ENCODE measurements at regions not wholly inside any gene's neighbourhood (a gene's known extent, or its start where the extent isn't known, plus 50 kb on each side); places are given as distances from the start of the nearest gene placed in this dataset.

- Histone ChIP-seq H3K9me3 (ENCODE audit: control extremely low read depth in 1 of 3, control insufficient read depth in 2 of 3, insufficient read depth in 1 of 3, low read length in 2 of 3) (peaks cover 0 to 48% (median 0%) of the 10 kb centered on the region in 3 donors), H3K36me3 (replicated peaks in 1 of 2; ENCODE audit: control extremely low read depth in 1 of 2, control insufficient read depth in 1 of 2, extremely low read depth in 1 of 2, insufficient read depth in 2 of 2, low read length in 1 of 2) (no peaks in the 10 kb centered on the region), H3K27ac (ENCODE audit: low read length in 2 of 2) (no peak overlapping the region), H3K4me3 (ENCODE audit: control extremely low read depth in 1 of 5, extremely low read depth in 1 of 5, insufficient read depth in 1 of 5, low read depth in 2 of 5, low read length in 4 of 5) (no peak overlapping the region), H3K79me2 (ENCODE audit: control insufficient read depth, insufficient read depth, low read length) (no peaks in the 10 kb centered on the region), H3K9ac (ENCODE audit: low read length) (no peak overlapping the region), H3K4me2 (replicated peaks; ENCODE audit: low read depth, low read length, poor library complexity, severe bottlenecking) (no peak overlapping the region), H2AFZ (ENCODE audit: insufficient read depth, low read depth, low read length, poor library complexity, severe bottlenecking) (no peak overlapping the region), H3K4me1 (ENCODE audit: control insufficient read depth in 2 of 2, insufficient read depth in 2 of 2, low read length in 2 of 2) (no peaks in the 10 kb centered on the region), H3K27me3 (replicated peaks in 1 of 4; ENCODE audit: control extremely low read depth in 1 of 4, control insufficient read depth in 3 of 4, insufficient read depth in 4 of 4, low read length in 3 of 4) (no peaks in the 10 kb centered on the region), H4K20me1 (ENCODE audit: control insufficient read depth, insufficient read depth, low read length, poor library complexity, severe bottlenecking) (no peaks in the 10 kb centered on the region)
- ATAC-seq (ENCODE audit: low read depth) (no peak), DNase-seq (no peak)
- H3K27me3 Mint-ChIP-seq, result no peaks in the 10 kb centered on the region
- CTCF ChIA-PET, result no interaction called here
- 85% methylated on average over 7 of the region's 10 CpGs for WGBS (ENCODE audit: insufficient coverage)
- H3K4me3 Mint-ChIP-seq, result no peak overlapping the region
- intact Hi-C loops (cut with micrococcal nuclease), result no loop called here
- no peak overlapping the region for H3K27ac Mint-ChIP-seq
- H3K9me3 Mint-ChIP-seq (ENCODE audit: insufficient read depth), result peaks cover 5% of the 10 kb centered on the region
- TF ChIP-seq EZH2 (IDR thresholded peaks at IDR 0.05; ENCODE audit: borderline replicate concordance, insufficient read depth, low read depth, low read length, poor library complexity, severe bottlenecking) (no peak), CTCF (IDR thresholded peaks at IDR 0.05) (no peak)
- no peaks in the 10 kb centered on the region for H3K4me1 Mint-ChIP-seq
- POLR2A ChIA-PET, result no interaction called here
Observed at GRCh38 chr5:3309538-3309937, 286.1 kb upstream of the IRX1 start.

GRCh38 chr5:3307982-3308621 lies 287.5 kb upstream of the IRX1 start:
- ChIA-PET CTCF (no interaction called here), POLR2A (no interaction called here)
- Histone ChIP-seq H3K36me3 (replicated peaks in 1 of 2; ENCODE audit: control extremely low read depth in 1 of 2, control insufficient read depth in 1 of 2, extremely low read depth in 1 of 2, insufficient read depth in 2 of 2, low read length in 1 of 2) (no peaks in the 10 kb centered on the region), H3K4me1 (ENCODE audit: control insufficient read depth in 2 of 2, insufficient read depth in 2 of 2, low read length in 2 of 2) (no peaks in the 10 kb centered on the region), H2AFZ (ENCODE audit: insufficient read depth, low read depth, low read length, poor library complexity, severe bottlenecking) (no peak overlapping the region), H3K27ac (ENCODE audit: low read length in 2 of 2) (no peak overlapping the region), H3K4me2 (replicated peaks; ENCODE audit: low read depth, low read length, poor library complexity, severe bottlenecking) (no peak overlapping the region), H3K9me3 (ENCODE audit: control extremely low read depth in 1 of 3, control insufficient read depth in 2 of 3, insufficient read depth in 1 of 3, low read length in 2 of 3) (peaks cover 0 to 48% (median 0%) of the 10 kb centered on the region in 3 donors), H3K79me2 (ENCODE audit: control insufficient read depth, insufficient read depth, low read length) (no peaks in the 10 kb centered on the region), H3K27me3 (replicated peaks in 1 of 4; ENCODE audit: control extremely low read depth in 1 of 4, control insufficient read depth in 3 of 4, insufficient read depth in 4 of 4, low read length in 3 of 4) (no peaks in the 10 kb centered on the region), H4K20me1 (ENCODE audit: control insufficient read depth, insufficient read depth, low read length, poor library complexity, severe bottlenecking) (no peaks in the 10 kb centered on the region), H3K4me3 (ENCODE audit: control extremely low read depth in 1 of 5, extremely low read depth in 1 of 5, insufficient read depth in 1 of 5, low read depth in 2 of 5, low read length in 4 of 5) (no peak overlapping the region), H3K9ac (ENCODE audit: low read length) (no peak overlapping the region)
- Mint-ChIP-seq H3K4me3 (no peak overlapping the region), H3K4me1 (no peaks in the 10 kb centered on the region), H3K27me3 (no peaks in the 10 kb centered on the region), H3K27ac (no peak overlapping the region), H3K9me3 (ENCODE audit: insufficient read depth) (peaks cover 6% of the 10 kb centered on the region)
- intact Hi-C loops (cut with micrococcal nuclease), result no loop called here
- TF ChIP-seq CTCF (IDR thresholded peaks at IDR 0.05) (no peak), EZH2 (IDR thresholded peaks at IDR 0.05; ENCODE audit: borderline replicate concordance, insufficient read depth, low read depth, low read length, poor library complexity, severe bottlenecking) (no peak)
- DNase-seq (no peak), ATAC-seq (ENCODE audit: low read depth) (no peak)
- WGBS (ENCODE audit: insufficient coverage), result 90% methylated on average over 7 of the region's 9 CpGs
